Left hindlimb (tissue), 1 donor: ENCODE measurements at regions not wholly inside any gene's neighbourhood (a gene's known extent, or its start where the extent isn't known, plus 50 kb on each side); places are given as distances from the start of the nearest gene placed in this dataset.

Source experiments
- DNase-seq: peaks from one replicate; pipeline ENCODE4 v3.0.0-alpha.2; 2018

DNA sequence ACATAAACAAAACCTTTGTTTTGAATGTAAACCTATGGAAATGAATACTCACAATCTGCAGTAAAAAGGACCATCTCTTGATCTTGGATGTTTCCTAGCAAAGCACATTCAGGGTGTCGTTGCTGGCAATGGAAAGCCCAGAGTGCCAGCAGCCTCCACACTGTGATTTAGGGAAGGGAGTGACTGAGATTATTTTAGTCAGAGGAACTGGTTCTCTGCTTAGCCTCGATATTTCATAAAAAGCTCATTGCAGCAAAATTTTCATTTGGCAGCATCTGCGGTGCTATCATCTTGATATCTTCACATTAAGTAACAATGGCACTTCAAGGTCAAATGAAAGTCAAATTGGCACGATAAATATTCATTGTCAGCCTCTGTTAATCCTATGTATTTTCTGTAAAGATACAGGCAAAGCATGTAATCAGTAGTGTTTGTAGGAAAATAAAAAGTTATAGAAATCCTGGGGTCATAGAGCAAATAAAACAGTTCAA lies 116.0 kb downstream of the MACIR start:
- DNase-seq, result no peak

GRCh38 chr5:103373597-103374472 lies 115.3 kb downstream of the MACIR start:
- DNase-seq, result no peak

DNA sequence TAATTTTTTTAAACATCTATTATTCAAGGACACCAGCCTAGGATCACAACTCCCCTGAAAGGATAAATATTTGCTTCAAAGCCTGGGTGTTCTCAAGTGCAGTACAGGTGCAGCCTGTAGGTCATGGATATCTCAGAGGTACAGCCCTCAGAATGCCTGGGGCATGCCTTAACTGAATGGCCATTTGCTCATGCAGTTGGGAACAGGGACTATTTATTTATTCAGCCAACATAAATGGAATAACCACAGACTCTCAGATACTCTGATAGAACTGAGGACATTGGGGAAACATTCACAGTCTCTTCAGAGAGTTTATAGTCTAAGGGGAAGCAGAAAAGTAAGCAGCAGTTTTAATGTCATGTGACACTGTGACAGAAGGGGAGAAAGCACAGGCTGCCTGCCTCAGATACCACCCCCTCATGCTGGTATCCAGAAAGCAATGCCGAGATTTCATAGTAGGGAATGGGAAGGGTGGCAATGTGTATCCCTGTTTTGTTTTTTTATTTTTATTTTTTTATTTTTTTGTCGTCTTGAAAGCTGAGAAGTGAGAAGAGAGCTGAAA lies 112.6 kb downstream of the MACIR start:
- no peak for DNase-seq

GRCh38 chr5:103369125-103370120 lies 110.9 kb downstream of the MACIR start:
- DNase-seq, result no peak

GRCh38 chr5:103367702-103368101 lies 109.1 kb downstream of the MACIR start:
- DNase-seq, result no peak

- no peak for DNase-seq
Observed at GRCh38 chr5:103366918-103367549, 108.5 kb downstream of the MACIR start.

DNA sequence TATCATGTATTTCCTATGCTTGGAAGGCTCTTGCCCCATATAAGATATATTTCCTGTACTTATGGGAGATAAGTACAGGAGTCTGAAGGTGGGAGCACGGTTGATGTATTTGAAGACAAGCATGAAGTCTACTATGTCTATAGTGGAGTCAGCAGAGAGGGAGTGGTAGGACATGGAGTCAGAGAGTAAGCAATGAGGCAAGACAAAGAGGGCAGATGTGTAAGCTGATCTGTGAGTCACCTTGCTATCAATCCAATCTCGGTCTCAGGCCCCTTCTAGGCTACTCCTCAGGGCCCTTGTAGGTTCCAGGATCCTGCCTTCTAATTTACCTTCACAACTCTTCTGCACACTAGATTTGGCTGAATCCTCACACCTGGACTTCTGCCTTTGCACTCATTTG lies 105.5 kb downstream of the MACIR start:
- no peak for DNase-seq

- no peak for DNase-seq
Observed at GRCh38 chr5:103362211-103362610, 103.6 kb downstream of the MACIR start.

DNA sequence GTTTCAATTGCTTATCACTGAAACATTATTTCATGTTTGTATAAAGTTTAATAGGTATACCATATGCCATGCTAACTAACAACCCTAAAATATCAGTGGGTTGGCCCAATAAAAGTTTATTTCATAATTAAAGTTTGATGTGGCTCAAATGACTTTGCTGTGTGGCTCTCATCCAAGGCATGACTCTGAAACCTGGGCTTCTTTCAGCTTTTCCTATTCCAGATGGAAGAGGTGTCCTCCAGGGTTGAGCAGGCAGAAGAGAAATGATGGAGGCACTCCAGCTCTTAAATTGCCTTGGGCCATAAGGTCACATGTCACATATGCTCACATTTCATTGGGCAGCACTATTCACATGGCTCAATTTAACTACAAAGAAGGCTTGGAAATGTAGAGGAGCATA lies 101.9 kb downstream of the MACIR start:
- no peak for DNase-seq

- no peak for DNase-seq
Observed at GRCh38 chr5:103358305-103358995, 99.9 kb downstream of the MACIR start.

GRCh38 chr5:103357636-103358035 lies 99.1 kb downstream of the MACIR start:
- no peak for DNase-seq

GRCh38 chr5:103356350-103357091 lies 98.0 kb downstream of the MACIR start:
- no peak for DNase-seq

DNA sequence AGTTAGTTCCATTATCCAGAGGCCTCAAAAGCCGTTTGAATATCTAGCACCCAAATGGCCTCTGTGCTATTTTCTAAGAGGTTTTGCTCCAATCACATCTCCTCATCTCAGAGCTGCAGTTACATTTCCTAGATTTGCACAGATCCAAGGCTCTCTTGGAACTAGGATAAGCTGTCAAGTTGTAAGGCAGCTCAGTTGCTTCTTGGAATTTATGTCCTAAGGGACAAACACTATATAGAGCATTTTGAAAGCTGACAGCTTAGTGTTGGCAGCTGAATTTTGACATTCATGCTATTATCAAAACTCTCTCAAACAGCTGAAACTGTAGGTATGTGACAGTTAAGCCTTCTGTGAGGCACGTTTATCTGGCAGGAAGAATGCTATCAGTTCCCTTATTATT lies 97.0 kb downstream of the MACIR start:
- DNase-seq, result no peak

GRCh38 chr5:103354446-103354845 lies 95.9 kb downstream of the MACIR start:
- no peak for DNase-seq

DNA sequence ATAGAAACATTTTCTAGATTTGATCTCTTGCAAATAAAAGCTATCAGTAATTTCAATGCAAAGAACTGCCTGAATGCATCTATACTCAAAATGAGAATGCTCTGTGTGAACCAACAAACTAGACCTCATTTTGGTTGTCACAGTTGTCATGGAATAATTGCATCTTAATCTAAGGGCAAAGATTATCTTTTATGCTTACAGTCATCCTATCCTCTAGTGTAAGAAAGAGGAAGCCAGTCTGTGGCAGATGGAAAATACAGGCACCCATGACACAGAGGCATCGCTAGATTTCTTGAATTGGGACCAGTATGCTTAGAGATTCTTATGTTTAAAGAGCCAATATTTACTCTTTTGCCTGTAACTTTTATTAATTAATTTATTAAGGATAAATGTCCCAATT lies 95.0 kb downstream of the MACIR start:
- no peak for DNase-seq

GRCh38 chr5:103347716-103348423 lies 89.3 kb downstream of the MACIR start:
- DNase-seq, result no peak

DNA sequence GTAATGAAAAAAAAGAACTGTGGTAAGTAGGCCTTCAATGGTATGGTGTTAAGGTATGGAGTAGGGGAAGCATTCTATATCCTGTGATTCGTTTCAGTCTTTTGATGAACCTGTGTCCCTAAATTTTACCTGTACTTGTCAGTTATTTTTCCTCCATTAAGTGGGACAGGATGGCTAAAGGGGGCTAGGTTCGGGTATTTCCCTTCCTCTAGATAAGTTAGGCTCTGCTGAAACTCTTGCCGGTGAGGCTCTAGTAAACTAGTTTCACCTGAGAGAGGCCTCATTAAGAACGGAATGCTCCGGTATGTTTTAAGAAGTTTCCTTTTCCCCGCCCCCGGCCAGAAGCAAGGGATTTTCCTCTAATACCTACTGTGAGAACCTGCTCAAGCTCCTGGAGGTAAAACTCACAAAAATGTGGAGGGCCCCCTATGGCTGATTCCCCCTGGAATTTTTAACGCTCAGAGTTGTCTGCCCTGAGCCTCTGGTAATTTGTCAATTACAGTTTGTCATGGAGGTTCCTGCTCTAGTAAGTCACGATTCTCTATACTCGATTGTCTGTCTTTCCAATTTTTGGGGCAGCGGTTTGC lies 87.7 kb downstream of the MACIR start:
- no peak for DNase-seq

GRCh38 chr5:103345461-103345860 lies 86.9 kb downstream of the MACIR start:
- DNase-seq, result no peak

DNA sequence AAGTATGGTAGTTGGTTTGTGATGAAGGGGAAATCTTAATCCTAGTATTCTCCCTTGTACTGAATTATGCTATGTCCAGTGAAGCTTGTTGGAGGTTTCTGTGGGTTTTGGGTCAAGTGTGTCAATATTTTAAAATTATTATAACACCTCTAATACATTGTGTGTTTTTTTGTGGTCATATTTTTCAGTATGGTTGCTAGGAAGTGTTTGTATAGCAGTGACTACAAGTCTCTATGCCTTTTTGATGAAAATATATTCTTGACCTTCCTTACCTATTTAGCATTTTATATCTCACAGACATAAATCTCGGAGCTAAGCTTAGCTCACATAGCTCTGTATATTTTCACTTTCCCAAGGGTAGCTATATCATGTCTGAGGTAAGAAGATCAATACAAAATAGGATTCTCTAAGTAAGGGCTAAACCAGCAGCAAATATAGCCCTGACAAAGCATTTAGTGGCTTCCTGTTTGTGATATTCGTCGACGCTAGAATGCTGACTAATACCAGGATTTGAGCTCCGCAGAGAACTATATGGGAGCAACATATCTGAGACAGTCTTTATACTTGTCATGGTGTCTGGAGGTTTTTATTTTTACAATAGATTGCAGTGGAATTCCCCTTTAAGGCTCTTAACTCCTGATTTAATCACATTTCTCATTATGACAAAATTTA lies 82.3 kb downstream of the MACIR start:
- DNase-seq, result no peak

GRCh38 chr5:103340132-103340531 lies 81.6 kb downstream of the MACIR start:
- no peak for DNase-seq
